Spleen (tissue), 11 donors: ENCODE measurements at regions not wholly inside any gene's neighbourhood (a gene's known extent, or its start where the extent isn't known, plus 50 kb on each side); places are given as distances from the start of the nearest gene placed in this dataset.

Source experiments
- DNase-seq: peaks from one replicate; pipeline ENCODE4 v3.0.0-alpha.2; 2020
- H3K27ac ChIP-seq, 8 donors: fragments of 200-600 bp; sonication (generic) in 7 of 8; 1 replicate in 4 of 8; 2 replicates in 4 of 8; pipeline versions ENCODE4 v1.5.0 to v1.8.0; 2016 to 2021; ENCODE audit warnings: inconsistent platforms in 4 of 8, mild to moderate bottlenecking in 4 of 8, moderate library complexity in 1 of 8
- H3K27me3 ChIP-seq, 7 donors: fragments of 200-600 bp; sonication (generic) in 6 of 7; replicated peaks in 1 of 7; 1 replicate in 4 of 7; 2 replicates in 3 of 7; pipeline versions ENCODE4 v1.5.0 to v1.8.0; 2016 to 2021; ENCODE audit warnings: inconsistent platforms in 3 of 7, mild to moderate bottlenecking in 1 of 7
- H3K36me3 ChIP-seq, 6 donors: fragments of 200-600 bp; sonication (generic) in 5 of 6; 1 replicate in 4 of 6; 2 replicates in 2 of 6; pipeline versions ENCODE4 v1.5.0 to v1.8.0; 2016 to 2021; ENCODE audit warnings: inconsistent platforms in 2 of 6
- H3K4me1 ChIP-seq, 6 donors: fragments of 200-600 bp; sonication (generic) in 5 of 6; 1 replicate in 3 of 6; 2 replicates in 3 of 6; pipeline versions ENCODE4 v1.5.0 to v1.8.0; 2016 to 2021; ENCODE audit warnings: inconsistent platforms in 3 of 6
- H3K4me3 ChIP-seq, 8 donors: fragments of 200-600 bp; sonication (generic) in 7 of 8; 1 replicate in 4 of 8; 2 replicates in 4 of 8; pipeline versions ENCODE4 v1.5.0 to v1.8.0; 2016 to 2021; ENCODE audit warnings: inconsistent platforms in 4 of 8, mild to moderate bottlenecking in 4 of 8, moderate library complexity in 2 of 8
- H3K9me3 ChIP-seq, 8 donors: fragments of 200-600 bp; sonication (generic) in 7 of 8; 1 replicate in 4 of 8; 2 replicates in 4 of 8; pipeline versions ENCODE4 v1.5.0 to v1.8.0; 2016 to 2021; ENCODE audit warnings: inconsistent platforms in 4 of 8
- CTCF ChIP-seq, 11 experiments: fragments of 200-600 bp in 7 of 11; fragments of 450-650 bp in 4 of 11; sonication (generic) in 4 of 11; IDR thresholded peaks in 8 of 11; conservative IDR thresholded peaks in 3 of 11; 1 replicate in 7 of 11; 2 replicates in 4 of 11; pipeline versions ENCODE4 v1.4.0 to v1.8.0; 2016 to 2021; ENCODE audit warnings: antibody characterized with exemption in 11 of 11, inconsistent platforms in 4 of 11, mild to moderate bottlenecking in 1 of 11
- POLR2A ChIP-seq, 3 donors: fragments of 450-650 bp; IDR thresholded peaks; one replicate each; pipeline ENCODE4 v1.5.1; 2017; ENCODE audit warnings: antibody characterized with exemption in 3 of 3, mild to moderate bottlenecking in 1 of 3
- POLR2AphosphoS5 ChIP-seq, 3 donors: sonication (generic); formaldehyde crosslinking; IDR thresholded peaks; one replicate each; pipeline ENCODE4 v1.5.1; 2017; ENCODE audit warnings: antibody characterized with exemption in 3 of 3
- WGBS, 5 donors: extraction: QIAGEN DNeasy Blood & Tissue Kit in 3 of 5; methylation state at CpG; one replicate each; pipeline versions ENCODE4 v1.1.5 to v1.1.7; 2013 to 2018; 5-methylcytosine and 5-hydroxymethylcytosine counted together
- intact Hi-C: fragments of 100-400 bp; cut with DNase I; formaldehyde crosslinking; loops from one replicate; pipeline ENCODE4 v1.15.0; 2023; ENCODE audit warnings: low total_unique reads
- donor health status: healthy with polysubstance abuse.
- donor health status: DM: no; HTN: no; CAD: no; lungs with moderate emphysema.
- donor health status: DM: no; HTN: no; CAD: no.
- donor health status: Bipolar disorder and iron deficiency.
- donor health status: healthy.
- donor health status: DM: no; HTN: no; CAD: no.
- donor health status: DM: yes; HTN: yes; CAD: no.

GRCh38 chr19:29417048-29417447, 108.7 kb upstream of the VSTM2B start:
- 50 to 75% (median 59%) methylated on average over 4 of the region's 4 CpGs for WGBS, 5 donors

GRCh38 chr19:29418201-29418600, 107.6 kb upstream of the VSTM2B start:
- H3K27me3 ChIP-seq = peaks cover 0 to 6% (median 0%) of the 10 kb centered on the region in 7 donors
- intact Hi-C loops = no loop called here
- 72 to 78% (median 76%) methylated on average over 10 to 13 of the region's 13 CpGs for WGBS, 5 donors
- no peak overlapping the region for H3K27ac ChIP-seq
- TF ChIP-seq POLR2AphosphoS5 (IDR thresholded peaks at IDR 0.05) = no peak
- no peaks in the 10 kb centered on the region for H3K36me3 ChIP-seq
- no peak for DNase-seq
- H3K4me1 ChIP-seq = no peaks in the 10 kb centered on the region
- no peaks in the 10 kb centered on the region for H3K9me3 ChIP-seq
- no peak overlapping the region for H3K4me3 ChIP-seq

More at GRCh38 chr19:29417048-29417447, 108.7 kb upstream of the VSTM2B start:
- Histone ChIP-seq H3K36me3 (no peaks in the 10 kb centered on the region), H3K27me3 (peaks cover 0 to 6% (median 0%) of the 10 kb centered on the region in 7 donors), H3K27ac (no peak overlapping the region), H3K9me3 (no peaks in the 10 kb centered on the region), H3K4me3 (no peak overlapping the region), H3K4me1 (no peaks in the 10 kb centered on the region)
- no peak for DNase-seq
- TF ChIP-seq CTCF (IDR thresholded peaks at IDR 0.05 in 8 of 11, conservative IDR thresholded peaks at IDR 0.05 in 3 of 11) = no peak
- no peak for TF ChIP-seq POLR2A (IDR thresholded peaks at IDR 0.05)
- TF ChIP-seq POLR2AphosphoS5 (IDR thresholded peaks at IDR 0.05) = no peak
- intact Hi-C loops = no loop called here

GRCh38 chr19:29420065-29420464, 105.7 kb upstream of the VSTM2B start:
- no peak for DNase-seq
- Histone ChIP-seq H3K36me3 (no peaks in the 10 kb centered on the region), H3K27me3 (peaks cover 0 to 7% (median 0%) of the 10 kb centered on the region in 7 donors), H3K4me1 (no peaks in the 10 kb centered on the region), H3K27ac (no peak overlapping the region), H3K4me3 (no peak overlapping the region), H3K9me3 (peaks cover 0 to 7% (median 0%) of the 10 kb centered on the region in 8 donors)
- 86 to 93% (median 89%) methylated on average over 5 of the region's 5 CpGs for WGBS, 5 donors
- intact Hi-C loops = no loop called here
- TF ChIP-seq POLR2A (IDR thresholded peaks at IDR 0.05) = no peak
- no peak for TF ChIP-seq CTCF (IDR thresholded peaks at IDR 0.05 in 8 of 11, conservative IDR thresholded peaks at IDR 0.05 in 3 of 11)
- no peak for TF ChIP-seq POLR2AphosphoS5 (IDR thresholded peaks at IDR 0.05)

- Histone ChIP-seq H3K4me1 (no peaks in the 10 kb centered on the region), H3K36me3 (no peaks in the 10 kb centered on the region), H3K4me3 (no peak overlapping the region), H3K27me3 (peaks cover 0 to 8% (median 0%) of the 10 kb centered on the region in 7 donors), H3K27ac (no peak overlapping the region), H3K9me3 (peaks cover 0 to 7% (median 0%) of the 10 kb centered on the region in 8 donors)
- TF ChIP-seq POLR2AphosphoS5 (IDR thresholded peaks at IDR 0.05) (no peak), POLR2A (IDR thresholded peaks at IDR 0.05) (no peak), CTCF (IDR thresholded peaks at IDR 0.05 in 8 of 11, conservative IDR thresholded peaks at IDR 0.05 in 3 of 11) (no peak)
- WGBS, 5 donors = 78 to 87% (median 82%) methylated on average over 22 of the region's 22 CpGs
- intact Hi-C loops = no loop called here
- DNase-seq = no peak
Observed at GRCh38 chr19:29420482-29421195, 105.2 kb upstream of the VSTM2B start.
